ENCODE measurements at regions not wholly inside any gene's neighbourhood (a gene's known extent, or its start where the extent isn't known, plus 50 kb on each side); places are given as distances from the start of the nearest gene placed in this dataset.

- no peak for TF ChIP-seq SMC3 (IDR thresholded peaks at IDR 0.05)
- no peak for TF ChIP-seq CTCF (IDR thresholded peaks at IDR 0.05)
- no peak for TF ChIP-seq POLR2A (IDR thresholded peaks at IDR 0.05; ENCODE audit: low read length)
- TF ChIP-seq MAX (IDR thresholded peaks at IDR 0.05) = no peak
- no peak for TF ChIP-seq NPAS2 (CRISPR knock-in tag; IDR thresholded peaks at IDR 0.05; ENCODE audit: borderline replicate concordance)
- TF ChIP-seq JUN (IDR thresholded peaks at IDR 0.05) = no peak
- no peak for TF ChIP-seq CHD2 (IDR thresholded peaks at IDR 0.05; ENCODE audit: low read length, partially characterized antibody)
- TF ChIP-seq HOXA7 (CRISPR knock-in tag; IDR thresholded peaks at IDR 0.05) = no peak
Measured at GRCh38 chr4:160212078-160212477, 1109.2 kb downstream of the RAPGEF2 start.
